GM18951 (cell line): ENCODE measurements at regions not wholly inside any gene's neighbourhood (a gene's known extent, or its start where the extent isn't known, plus 50 kb on each side); places are given as distances from the start of the nearest gene placed in this dataset.
"Not testable (repeated sequence)": the region's sequence is repeated elsewhere in the genome, so short reads cannot be mapped to it uniquely, and the experiment has no call there.

ENCODE experiments used
- POLR2A ChIP-seq: IDR thresholded peaks from 4 replicates; pipeline ENCODE4 v1.6.1; 2011; ENCODE audit warnings: mild to moderate bottlenecking; ENCODE audit not compliant: insufficient read length, insufficient read depth; ENCODE audit errors: extremely low read depth
- in situ Hi-C: fragments of 300-500 bp; cut with MboI; formaldehyde crosslinking; loops from one replicate; pipeline ENCODE4 v1.12.0; 2022; ENCODE audit warnings: low sequenced_read_pairs, mixed read lengths, inconsistent platforms; ENCODE audit not compliant: unreplicated experiment

- no peak for TF ChIP-seq POLR2A
- in situ Hi-C loops, result no loop called here
Observed at GRCh38 chr9:758146-758545, 83.4 kb upstream of the DMRT1 start.

- TF ChIP-seq POLR2A, result no peak
- in situ Hi-C loops, result no loop called here
Observed at GRCh38 chr9:759541-759940, 82.0 kb upstream of the DMRT1 start.

GRCh38 chr9:759983-760736, 81.3 kb upstream of the DMRT1 start:
- in situ Hi-C loops, result no loop called here

GRCh38 chr9:761176-761792, 80.2 kb upstream of the DMRT1 start:
- no peak for TF ChIP-seq POLR2A
- in situ Hi-C loops, result no loop called here

More at GRCh38 chr9:759983-760736, 81.3 kb upstream of the DMRT1 start:
- no peak for TF ChIP-seq POLR2A

- in situ Hi-C loops, result no loop called here
Observed at GRCh38 chr9:761793-762560, 79.5 kb upstream of the DMRT1 start.

GRCh38 chr9:763692-764091, 77.8 kb upstream of the DMRT1 start:
- in situ Hi-C loops, result no loop called here
- no peak for TF ChIP-seq POLR2A

More at GRCh38 chr9:761793-762560, 79.5 kb upstream of the DMRT1 start:
- no peak for TF ChIP-seq POLR2A

GRCh38 chr9:764105-764524, 77.4 kb upstream of the DMRT1 start:
- TF ChIP-seq POLR2A, result no peak
- in situ Hi-C loops, result no loop called here

GRCh38 chr9:764986-765385, 76.5 kb upstream of the DMRT1 start:
- no peak for TF ChIP-seq POLR2A
- in situ Hi-C loops, result no loop called here

- in situ Hi-C loops, result not testable (repeated sequence)
Observed at GRCh38 chr9:767061-767561, 74.4 kb upstream of the DMRT1 start.

GRCh38 chr9:776086-776485, 65.4 kb upstream of the DMRT1 start:
- TF ChIP-seq POLR2A, result no peak
- in situ Hi-C loops, result no loop called here

- no peak for TF ChIP-seq POLR2A
Observed at GRCh38 chr9:777978-778377, 63.5 kb upstream of the DMRT1 start.

GRCh38 chr9:784202-784601, 57.3 kb upstream of the DMRT1 start:
- no peak for TF ChIP-seq POLR2A
- in situ Hi-C loops, result loop anchor here (10.0 kb wide), 1 partner anchor 169 kb away; no protein-coding TSS in a partner anchor

More at GRCh38 chr9:777978-778377, 63.5 kb upstream of the DMRT1 start:
- in situ Hi-C loops, result no loop called here

- in situ Hi-C loops, result loop anchor here (10.0 kb wide), 1 partner anchor 170 kb away; no protein-coding TSS in a partner anchor
- no peak for TF ChIP-seq POLR2A
Observed at GRCh38 chr9:784916-785315, 56.6 kb upstream of the DMRT1 start.
